GM12872 (cell line): ENCODE measurements at regions not wholly inside any gene's neighbourhood (a gene's known extent, or its start where the extent isn't known, plus 50 kb on each side); places are given as distances from the start of the nearest gene placed in this dataset.

Source experiments
- CTCF ChIP-seq: IDR thresholded peaks from 3 replicates; pipeline ENCODE4 v1.5.1; 2011; ENCODE audit warnings: low read depth, mild to moderate bottlenecking, low read length, moderate library complexity; ENCODE audit not compliant: insufficient read depth

- no peak for TF ChIP-seq CTCF
Measured at GRCh38 chr11:95521133-95521542, 268.4 kb downstream of the FAM76B start.

GRCh38 chr11:95520369-95521132 lies 269.0 kb downstream of the FAM76B start:
- no peak for TF ChIP-seq CTCF

- no peak for TF ChIP-seq CTCF
Measured at GRCh38 chr11:95519912-95520311, 269.7 kb downstream of the FAM76B start.

GRCh38 chr11:95517453-95517852 lies 272.1 kb downstream of the FAM76B start:
- TF ChIP-seq CTCF = no peak

GRCh38 chr11:95516786-95517185 lies 272.8 kb downstream of the FAM76B start:
- TF ChIP-seq CTCF = no peak

- no peak for TF ChIP-seq CTCF
Measured at GRCh38 chr11:95516175-95516574, 273.4 kb downstream of the FAM76B start.

GRCh38 chr11:95515371-95515770 lies 274.2 kb downstream of the FAM76B start:
- TF ChIP-seq CTCF = no peak
